ENCODE measurements at regions not wholly inside any gene's neighbourhood (a gene's known extent, or its start where the extent isn't known, plus 50 kb on each side); places are given as distances from the start of the nearest gene placed in this dataset.

DNA sequence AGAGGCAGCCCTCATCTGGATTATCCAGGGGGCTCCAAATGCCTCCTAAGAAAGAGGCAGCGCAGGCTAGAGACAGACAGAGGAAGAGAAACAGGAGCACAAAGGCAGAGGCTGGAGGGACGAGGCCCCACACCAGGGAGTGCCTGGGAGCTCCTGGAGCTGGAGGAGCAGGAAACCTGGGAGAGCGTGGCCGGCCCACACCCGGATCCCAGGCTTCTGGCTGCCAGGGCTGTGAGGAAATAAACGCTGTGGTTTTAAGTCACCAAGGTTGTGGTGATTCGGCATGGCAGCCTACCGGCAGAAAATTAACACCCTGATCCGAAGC is 165.5 kb downstream of the OLFM1 start:
- DNase-seq (ENCODE audit: low read depth) = no peak

DNA sequence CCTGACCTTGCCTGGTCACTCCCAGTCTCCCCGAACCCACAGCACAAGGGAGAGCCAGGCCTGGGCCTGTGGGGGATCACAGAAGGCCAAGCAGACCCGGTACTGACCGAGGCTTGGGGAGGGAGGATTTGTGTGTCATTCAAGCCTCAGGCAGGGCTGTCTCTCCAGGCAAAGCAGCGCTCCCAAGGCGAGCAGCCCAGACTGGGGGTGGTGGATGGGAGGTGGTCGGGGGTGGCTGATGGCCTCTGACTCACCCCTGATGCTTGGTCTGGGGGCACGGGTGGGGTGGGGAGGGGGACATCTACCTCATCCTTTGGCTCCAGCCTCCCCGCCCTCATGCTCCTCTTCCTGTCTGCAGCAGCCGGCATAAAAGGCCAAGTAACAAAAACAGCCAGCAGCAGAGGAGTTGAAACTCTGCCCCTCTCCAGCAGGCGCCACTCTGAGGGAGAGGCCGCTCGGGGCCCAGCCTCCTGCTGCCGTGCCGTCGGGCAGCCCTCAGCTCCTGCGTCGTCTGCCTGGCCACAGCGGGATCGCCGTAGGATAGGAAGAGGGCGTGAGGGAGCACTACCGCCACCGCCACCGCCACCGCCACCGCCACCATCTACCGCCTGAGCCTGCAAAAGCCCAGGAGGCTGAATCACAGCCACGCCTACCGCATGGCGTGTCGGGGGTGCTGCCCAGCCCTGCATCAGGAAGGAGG is 166.0 kb downstream of the OLFM1 start:
- no peak for DNase-seq (ENCODE audit: low read depth)

DNA sequence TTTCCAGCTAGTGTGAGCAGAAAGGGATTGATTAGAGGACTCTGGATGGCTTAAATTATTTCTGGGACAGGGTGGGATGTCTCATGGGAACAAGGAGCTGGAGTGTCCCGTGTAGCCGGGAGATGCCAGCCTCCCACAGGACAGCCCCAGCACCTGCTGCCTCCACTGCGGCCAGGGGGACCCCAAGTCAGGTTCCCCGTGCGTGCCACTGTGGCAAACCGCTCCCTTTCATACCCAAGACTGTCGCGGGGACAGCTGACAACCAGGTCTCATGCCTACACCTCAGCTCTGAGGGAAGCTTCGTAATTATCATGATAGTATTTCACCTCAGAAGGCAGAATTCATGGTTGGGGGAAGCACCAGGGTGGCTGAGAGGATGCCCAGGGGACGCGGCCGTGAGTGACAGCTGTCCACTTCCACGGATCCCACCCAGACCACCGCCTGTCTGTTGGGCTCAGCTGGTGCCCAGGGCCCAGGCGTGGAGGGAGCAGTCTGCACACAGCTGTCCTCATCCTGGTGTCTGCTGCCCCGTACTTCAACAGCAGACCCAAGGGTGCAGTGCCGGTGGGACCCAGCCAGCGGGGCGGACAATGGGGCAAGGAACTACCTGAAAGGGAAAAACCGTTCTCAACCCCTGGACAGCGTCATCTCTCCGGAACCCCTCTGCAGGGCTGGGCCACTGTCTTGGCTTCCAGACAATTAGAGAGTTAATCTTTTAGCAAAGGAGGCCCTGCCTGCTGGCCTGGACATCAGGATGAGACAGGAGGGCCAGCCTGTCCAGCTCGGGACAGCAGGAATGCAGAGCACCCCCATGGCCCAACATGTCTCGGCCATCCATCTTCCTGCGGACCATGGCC is 166.9 kb downstream of the OLFM1 start:
- DNase-seq (ENCODE audit: low read depth) = no peak

DNA sequence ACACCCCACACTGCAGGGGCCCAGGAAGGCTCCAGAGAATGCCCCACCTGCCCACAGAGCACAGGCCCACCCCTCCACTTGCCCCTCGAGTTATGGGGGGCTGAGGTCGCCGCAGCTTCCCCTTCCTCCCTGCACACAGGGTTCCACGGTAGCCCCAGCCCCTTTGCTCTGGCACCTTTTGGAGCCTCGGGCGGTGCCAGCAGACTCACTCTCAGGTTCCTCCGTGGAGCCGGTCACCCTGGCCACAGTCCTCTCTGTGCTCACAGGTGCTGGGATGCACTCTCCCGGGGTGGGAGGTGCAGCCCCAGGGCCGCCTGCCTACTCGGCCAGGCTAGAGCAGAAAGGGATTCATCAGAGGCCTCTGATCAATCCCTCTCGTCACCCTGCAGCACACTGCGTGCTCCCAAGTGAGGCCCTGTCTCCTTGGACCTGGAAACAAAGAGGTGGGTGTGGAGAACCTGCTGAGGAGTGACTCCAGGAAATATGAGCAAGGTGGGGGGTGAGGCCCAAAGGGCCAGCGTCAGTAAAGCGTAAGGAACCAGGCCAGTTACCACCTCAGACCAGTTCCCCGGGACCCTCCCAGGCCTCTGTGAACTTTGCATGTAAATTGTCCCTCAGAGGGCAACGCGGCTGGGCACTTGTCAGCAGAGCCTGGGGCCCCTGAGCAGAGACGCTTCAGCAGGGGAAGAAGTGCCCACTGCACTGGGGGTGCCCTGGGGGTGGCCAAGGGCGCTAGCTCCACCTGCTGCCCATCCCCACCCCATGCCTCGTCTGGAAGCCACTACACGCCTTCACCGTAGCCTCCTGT is 167.8 kb downstream of the OLFM1 start:
- no peak for DNase-seq (ENCODE audit: low read depth)

DNA sequence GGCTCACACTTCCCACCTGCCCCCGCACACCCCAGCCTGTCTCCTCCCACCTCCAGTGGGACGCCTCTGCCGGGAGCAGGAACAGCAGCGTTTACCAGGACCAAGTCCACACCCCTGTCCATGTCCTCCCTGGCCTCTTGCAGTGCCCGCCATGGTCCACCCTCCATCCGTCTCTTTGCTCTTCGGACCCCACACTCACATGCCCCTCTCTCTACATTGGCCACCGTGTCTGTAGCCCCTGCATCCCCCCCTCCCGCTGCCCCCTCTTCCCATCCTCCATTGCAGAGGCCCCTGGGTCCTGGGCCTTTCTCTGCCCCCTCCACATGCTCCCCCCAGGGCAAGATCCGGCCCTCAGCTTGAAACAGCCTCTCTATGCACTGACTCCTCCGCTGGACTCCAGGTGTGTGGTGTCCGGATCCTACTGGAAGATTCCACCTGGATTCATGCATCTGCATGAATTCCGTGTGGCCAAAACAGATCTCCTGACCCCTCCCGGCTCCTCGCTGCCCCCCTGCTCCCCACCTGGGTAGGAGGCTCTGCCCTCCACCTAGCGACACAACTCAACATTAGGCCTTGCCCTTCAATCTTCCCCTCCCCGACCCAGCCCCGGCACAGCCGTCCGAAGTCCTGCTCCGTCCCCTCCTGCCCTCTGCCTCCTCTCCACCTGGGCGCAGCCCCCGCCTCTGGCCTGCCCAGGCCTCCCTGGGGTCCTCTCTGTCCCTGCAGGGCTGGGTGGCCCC is 168.5 kb downstream of the OLFM1 start:
- DNase-seq (ENCODE audit: low read depth) = no peak

DNA sequence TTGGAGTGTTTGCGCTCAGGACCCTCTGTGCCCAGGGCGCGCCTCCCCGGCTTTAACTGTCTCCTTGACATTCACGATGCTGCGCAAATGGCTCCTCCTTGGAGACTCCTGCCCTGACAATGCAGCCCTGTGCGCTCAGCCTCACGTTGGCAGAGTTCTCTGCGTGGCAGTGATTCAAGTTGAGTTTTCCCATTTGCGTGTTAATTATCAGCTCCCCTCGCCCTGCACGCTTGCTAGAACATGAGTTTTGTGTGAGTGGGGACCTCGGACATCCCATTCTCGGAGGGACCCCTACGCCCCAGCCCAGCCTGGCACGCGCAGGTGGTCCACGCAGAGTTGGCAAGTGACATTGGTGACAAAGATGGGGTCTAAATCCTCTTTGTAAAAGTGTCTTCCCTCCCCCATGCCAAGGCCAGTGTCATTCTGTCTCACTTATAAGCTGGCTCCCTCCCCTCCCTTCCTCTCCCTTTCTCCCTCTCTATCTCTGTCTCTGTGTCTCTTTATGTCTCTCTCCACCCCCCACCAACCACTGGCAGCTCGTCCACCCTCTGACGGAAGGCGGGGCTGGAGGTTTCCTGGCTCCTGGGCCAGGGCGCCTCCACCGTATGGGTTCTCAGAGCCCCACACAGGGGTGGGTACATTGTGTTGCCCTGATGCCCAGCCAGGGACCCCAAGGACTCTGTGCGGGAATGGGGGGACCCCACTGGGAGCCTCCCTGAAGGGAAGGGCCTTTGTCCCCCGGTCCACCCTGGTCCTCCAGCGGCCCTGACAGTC is 169.3 kb downstream of the OLFM1 start:
- no peak for DNase-seq (ENCODE audit: low read depth)

DNA sequence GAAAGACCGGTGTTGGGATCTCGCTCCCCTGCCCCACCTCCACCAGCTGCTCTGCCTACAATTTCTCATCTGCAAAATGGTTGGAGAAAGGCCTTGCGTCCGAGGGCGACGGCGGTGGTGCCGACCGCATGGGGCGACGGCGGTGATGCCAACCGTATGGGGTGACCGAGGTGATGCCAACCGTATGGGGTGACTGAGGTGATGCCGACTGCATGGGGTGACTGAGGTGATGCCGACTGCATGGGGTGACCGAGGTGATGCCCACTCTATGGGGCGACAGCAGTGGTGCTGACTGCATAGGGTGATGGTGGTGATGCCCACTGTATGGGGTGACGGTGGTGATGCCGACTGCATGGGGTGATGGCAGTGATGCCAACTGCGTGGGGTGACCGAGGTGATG is 171.0 kb downstream of the OLFM1 start:
- DNase-seq (ENCODE audit: low read depth) = no peak

DNA sequence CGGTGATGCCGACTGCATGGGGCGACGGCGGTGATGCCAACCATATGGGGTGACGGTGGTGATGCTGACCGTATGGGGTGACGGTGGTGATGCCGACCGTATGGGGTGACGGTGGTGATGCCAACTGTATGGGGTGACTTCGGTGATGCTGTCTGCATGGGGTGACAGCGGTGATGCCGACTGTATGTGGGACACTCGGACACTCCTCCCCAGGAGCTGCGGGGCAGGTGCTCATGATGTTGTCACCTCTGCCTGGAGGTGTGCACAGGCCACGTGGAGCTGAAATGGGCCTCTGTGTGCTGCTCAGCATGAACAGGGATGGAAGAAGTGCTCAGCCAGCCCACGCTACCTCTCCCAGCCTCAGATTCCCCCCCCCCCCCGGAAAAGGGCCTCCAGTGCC is 171.8 kb downstream of the OLFM1 start:
- no peak for DNase-seq (ENCODE audit: low read depth)

DNA sequence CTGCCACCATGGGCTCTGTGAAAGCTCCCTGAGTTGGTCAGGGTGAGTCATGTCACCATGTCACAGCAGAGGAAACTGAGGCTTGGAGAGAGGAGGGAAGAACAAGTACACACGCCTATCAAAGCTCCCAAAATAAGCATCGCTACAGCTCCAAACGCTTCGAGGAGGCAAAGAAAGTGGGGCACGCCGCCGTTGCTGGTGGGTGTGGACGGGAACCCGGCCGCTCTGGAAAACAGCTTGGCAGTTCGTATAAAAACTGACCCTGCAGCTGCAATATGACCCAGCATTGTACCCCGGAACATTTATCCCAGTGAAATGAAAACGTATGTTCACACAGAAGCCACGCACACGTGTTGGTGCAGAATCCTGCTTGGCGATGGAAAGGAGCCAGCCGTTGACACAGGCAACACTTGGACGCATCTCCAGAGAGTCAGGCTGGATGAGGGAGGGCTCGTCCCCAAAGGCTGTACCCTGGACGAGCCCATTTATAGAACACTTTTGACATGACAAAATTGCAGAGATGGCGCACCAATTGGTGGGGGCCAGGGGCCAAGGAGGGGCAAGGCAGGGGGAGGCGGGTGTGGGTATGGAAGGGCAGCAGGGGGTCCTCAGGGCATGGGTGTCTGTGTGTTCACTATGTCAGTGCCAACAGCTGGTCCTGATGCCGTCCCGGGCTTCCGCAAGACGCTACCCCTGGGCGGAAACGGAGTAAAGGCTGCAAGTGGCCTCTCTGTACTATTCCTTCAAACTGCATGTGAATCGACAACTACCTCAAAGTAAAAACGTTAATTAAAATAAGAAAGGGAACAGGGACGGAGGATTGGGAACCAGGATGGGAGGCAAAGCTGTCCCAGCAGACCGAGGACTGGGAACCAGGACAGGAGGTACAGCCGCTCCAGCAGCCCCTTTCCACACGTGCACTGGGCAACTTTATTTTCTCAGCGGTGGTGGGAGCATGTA is 173.0 kb downstream of the OLFM1 start:
- DNase-seq (ENCODE audit: low read depth) = no peak

DNA sequence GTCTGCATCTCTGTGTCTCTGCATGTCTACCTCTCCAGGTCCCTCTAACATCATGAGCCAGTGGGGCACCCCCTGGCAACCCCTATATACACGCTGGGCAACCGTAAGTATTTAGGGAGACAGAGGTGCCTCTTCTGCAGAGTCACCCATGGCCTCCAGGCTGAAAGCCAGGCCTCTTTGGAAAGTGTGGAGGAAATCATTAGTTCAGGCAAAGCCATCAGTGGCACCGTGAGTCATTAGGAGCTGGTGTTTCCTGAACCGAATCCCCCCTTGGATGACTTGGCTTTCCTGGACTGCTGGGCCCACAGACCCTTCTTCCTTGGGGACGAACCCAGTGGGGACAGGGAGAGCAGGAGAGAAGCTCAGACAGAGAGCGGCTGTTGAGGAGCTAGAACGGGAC is 174.8 kb downstream of the OLFM1 start:
- no peak for DNase-seq (ENCODE audit: low read depth)

DNA sequence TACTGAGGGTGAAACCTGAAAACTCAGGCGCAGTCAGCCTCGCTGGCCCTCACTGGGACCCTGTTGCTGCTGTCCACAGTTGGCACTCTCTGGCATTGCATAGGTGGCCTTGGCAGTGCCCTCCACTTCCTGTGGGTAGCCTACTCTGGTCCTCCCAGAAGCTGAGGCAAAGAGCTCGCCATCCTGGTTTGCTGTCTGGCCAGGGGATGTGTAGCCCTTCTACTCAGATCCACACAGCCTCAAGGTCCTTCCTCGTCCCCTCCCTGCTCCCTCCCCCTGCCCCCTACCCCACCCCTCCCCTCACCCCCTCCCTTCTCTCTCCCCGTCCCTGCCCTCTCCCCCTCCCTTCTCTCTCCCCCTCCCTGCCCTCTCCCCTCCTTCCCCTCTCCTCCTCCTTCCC is 176.0 kb downstream of the OLFM1 start:
- no peak for DNase-seq (ENCODE audit: low read depth)

DNA sequence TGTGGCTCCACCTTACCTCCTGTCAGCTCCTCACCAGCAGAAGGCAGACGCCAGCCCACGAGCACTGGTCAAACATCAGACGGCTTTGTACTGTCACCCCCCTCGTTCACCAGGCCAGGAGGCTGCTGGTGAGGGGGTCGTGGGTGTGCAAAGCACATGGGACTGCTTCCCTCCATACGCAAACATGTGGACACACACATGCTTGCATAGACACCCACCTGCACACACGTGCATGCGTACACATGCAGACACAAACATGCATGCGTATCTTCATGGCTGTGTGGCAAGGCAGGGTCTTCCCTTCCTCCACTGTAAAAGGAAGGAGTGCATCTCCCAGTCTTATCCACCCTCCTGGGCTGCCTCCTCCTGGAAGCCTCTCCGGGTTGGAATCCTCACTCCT is 178.5 kb downstream of the OLFM1 start:
- DNase-seq (ENCODE audit: low read depth) = no peak

DNA sequence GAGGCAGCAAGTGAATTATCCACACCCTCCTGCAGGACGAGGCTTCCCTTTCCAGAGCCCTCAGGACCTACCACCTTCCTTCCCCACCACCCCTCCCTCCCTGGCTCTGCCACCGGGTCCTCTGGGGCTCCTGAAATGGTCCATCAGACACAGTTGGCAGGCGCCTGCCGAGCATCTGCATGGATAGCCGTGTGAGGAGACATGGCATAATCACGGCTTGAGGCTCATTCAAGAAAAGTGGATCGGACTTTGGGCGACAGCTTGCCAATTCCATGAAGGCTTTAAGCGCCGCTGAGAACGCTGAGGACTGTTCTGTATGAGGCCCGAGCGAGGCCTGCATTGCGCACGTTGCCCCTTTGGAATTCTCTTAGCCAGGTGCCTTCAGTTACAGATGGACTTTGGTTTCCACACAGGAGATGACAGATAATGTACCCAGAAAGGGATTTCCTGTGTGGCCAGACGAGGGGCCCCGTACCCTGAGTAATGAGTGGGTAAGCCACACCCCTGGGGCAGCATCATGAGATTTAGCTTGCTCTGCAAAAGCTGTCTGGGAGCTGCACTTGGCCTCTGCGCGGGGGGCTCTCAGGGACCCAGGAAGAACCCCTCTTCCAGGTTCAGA is 179.8 kb downstream of the OLFM1 start:
- no peak for DNase-seq (ENCODE audit: low read depth)

DNA sequence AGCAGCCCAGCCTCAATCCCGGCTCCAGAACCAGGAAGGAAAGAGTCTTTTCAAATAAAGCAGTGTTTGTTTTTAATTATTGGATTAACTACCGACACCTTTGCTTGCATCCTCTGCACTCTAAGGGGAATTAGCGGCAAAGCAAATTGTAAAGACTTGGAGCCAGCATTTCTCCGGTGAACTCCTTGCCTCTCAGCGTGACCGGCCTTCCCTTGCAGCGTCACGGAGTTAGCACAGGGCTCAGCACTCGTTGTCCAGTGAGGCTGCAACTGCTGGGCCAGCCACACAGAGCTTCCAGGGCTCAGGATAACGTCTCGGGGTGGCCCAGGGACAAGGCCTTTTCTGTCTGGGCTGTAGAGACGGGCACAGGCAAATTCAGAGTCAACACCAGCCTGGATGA is 180.6 kb downstream of the OLFM1 start:
- no peak for DNase-seq (ENCODE audit: low read depth)

DNA sequence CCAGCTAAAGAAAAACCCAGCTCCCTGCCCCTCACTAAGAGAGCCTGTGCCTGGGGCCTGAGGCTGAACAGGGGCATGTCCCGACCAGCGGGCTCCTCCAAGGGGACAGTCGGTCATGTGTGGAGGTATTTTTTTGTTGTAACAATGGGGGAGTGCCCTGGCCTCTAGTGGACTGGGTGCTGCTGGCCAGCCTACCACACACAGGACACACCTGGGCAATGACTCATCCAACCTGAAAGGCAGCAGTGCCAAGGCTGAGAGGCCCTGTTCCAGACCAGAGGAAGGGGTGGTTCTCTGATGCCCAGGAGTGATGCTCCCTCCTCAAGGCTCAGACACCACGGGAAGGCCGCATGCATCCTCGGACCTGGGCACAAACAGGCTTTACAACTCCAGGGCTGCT is 181.5 kb downstream of the OLFM1 start:
- no peak for DNase-seq (ENCODE audit: low read depth)

DNA sequence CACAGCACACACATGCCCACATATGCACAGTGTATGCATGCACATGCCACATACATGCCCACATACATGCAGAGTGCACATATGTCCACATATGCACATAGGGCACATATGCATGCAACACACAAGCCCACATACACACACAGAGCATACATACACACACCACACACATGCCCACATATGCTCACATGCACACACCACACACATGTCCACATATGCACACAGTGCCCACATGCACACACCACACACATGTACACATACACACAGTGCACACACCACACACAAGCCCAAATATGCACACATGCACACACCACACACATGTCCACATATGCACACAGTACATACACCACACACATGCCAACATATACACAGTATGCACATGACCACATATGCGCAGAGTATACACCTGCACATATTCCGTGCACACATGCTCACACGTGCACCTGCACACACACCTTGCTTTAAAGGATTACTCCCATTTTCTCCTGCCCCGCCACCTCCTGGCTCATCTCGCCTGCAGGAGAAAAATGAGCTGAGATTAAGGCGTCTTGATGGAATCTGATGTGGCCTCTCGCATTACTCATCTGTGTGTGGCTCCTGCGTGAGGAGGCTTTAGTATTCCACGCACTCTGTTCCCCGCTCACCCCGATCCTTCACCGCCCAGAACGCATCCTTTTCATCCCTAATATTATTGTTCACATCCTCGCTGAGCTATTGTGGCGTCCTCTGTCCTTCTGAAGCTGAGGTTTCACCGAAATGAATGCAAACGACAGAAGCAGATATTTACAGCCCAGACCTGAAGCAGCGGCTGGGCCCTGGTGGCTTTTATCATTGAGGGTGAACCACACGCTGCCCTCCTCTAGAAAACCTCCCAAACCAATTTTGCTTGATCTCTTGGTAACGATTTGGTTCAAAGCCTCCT is 182.7 kb downstream of the OLFM1 start:
- DNase-seq (ENCODE audit: low read depth) = no peak

DNA sequence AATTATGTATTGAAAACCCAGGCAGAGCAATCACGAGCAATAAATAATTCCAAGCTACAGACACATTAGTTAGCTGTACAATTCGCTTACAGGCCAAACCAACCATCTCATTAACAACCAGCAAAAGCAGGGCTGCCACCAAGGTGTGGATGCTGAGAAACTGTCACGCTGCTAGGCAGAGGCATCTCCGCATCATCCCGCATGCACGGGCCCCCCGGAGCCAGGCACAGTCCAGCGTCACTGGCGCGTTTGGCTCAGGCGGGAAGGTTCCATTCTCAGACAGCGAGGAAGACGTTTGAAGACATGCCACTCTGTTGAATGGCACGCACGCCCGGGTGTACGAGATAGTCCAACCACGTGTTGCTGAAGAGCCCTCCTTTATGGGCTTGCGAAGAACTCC is 184.0 kb downstream of the OLFM1 start:
- no peak for DNase-seq (ENCODE audit: low read depth)

DNA sequence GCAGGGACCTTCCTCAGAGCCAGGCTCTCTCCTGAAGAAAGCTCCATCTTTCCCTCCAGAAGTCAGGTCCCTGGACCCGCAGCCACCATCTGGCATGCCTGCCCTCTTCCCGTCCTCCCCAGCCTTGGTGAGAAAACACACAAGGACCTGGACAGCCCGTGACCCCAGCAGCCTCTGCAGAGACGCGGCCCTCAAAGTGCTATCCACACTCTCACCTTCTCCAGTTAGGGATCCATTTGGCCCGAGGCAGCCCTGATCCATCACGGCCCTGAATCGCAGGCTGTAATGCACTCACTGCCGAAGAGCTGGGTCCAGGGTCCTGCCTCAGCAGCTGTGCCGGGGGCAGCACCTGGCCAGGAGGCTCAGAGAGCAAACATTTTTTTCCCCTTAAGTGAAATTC is 185.1 kb downstream of the OLFM1 start:
- no peak for DNase-seq (ENCODE audit: low read depth)
